ENCODE measurements at regions not wholly inside any gene's neighbourhood (a gene's known extent, or its start where the extent isn't known, plus 50 kb on each side); places are given as distances from the start of the nearest gene placed in this dataset.
A peak's percentile ranks its signal among the peaks of the same experiment; 100 is the strongest.

GRCh38 chr21:28738882-28739281 is 253.8 kb downstream of the LTN1 start:
- TF ChIP-seq TAF1 (IDR thresholded peaks at IDR 0.05; ENCODE audit: low read depth): no peak
- no peak for TF ChIP-seq YY1 (IDR thresholded peaks at IDR 0.05; ENCODE audit: low read depth)
- no peak for TF ChIP-seq TEAD4 (IDR thresholded peaks at IDR 0.05)
- TF ChIP-seq USF1 (IDR thresholded peaks at IDR 0.05): no peak
- no peak for TF ChIP-seq FOXM1 (IDR thresholded peaks at IDR 0.05; ENCODE audit: borderline replicate concordance, low read depth)
- no peak for TF ChIP-seq TCF12 (IDR thresholded peaks at IDR 0.05; ENCODE audit: low read depth)
- no peak for TF ChIP-seq EGR1 (IDR thresholded peaks at IDR 0.05)
- no peak for TF ChIP-seq RAD21 (IDR thresholded peaks at IDR 0.05; ENCODE audit: low read depth)
- TF ChIP-seq MAX (IDR thresholded peaks at IDR 0.05): no peak
- no peak for TF ChIP-seq EP300 (IDR thresholded peaks at IDR 0.05; ENCODE audit: borderline replicate concordance)
- no peak for TF ChIP-seq NFIC (IDR thresholded peaks at IDR 0.05)
- no peak for TF ChIP-seq CREB1 (IDR thresholded peaks at IDR 0.05; ENCODE audit: low read depth)
- no peak for TF ChIP-seq CEBPB (IDR thresholded peaks at IDR 0.05)

- TF ChIP-seq FOXM1 (IDR thresholded peaks at IDR 0.05; ENCODE audit: borderline replicate concordance, low read depth): no peak
- TF ChIP-seq TEAD4 (IDR thresholded peaks at IDR 0.05): no peak
- no peak for TF ChIP-seq EP300 (IDR thresholded peaks at IDR 0.05; ENCODE audit: borderline replicate concordance)
- no peak for TF ChIP-seq CREB1 (IDR thresholded peaks at IDR 0.05; ENCODE audit: low read depth)
- TF ChIP-seq USF1 (IDR thresholded peaks at IDR 0.05): no peak
- TF ChIP-seq CEBPB (IDR thresholded peaks at IDR 0.05): no peak
- no peak for TF ChIP-seq TCF12 (IDR thresholded peaks at IDR 0.05; ENCODE audit: low read depth)
- TF ChIP-seq REST (IDR thresholded peaks at IDR 0.05; ENCODE audit: low read depth): no peak
- TF ChIP-seq TAF1 (IDR thresholded peaks at IDR 0.05; ENCODE audit: low read depth): no peak
- no peak for TF ChIP-seq EGR1 (IDR thresholded peaks at IDR 0.05)
- TF ChIP-seq MAX (IDR thresholded peaks at IDR 0.05): no peak
- no peak for TF ChIP-seq YY1 (IDR thresholded peaks at IDR 0.05; ENCODE audit: low read depth)
- TF ChIP-seq RAD21 (IDR thresholded peaks at IDR 0.05; ENCODE audit: low read depth): no peak
- no peak for TF ChIP-seq ZBTB7A (IDR thresholded peaks at IDR 0.05; ENCODE audit: low read depth)
Observed at GRCh38 chr21:28738420-28738704, 254.3 kb downstream of the LTN1 start.

- TF ChIP-seq FOXM1 (IDR thresholded peaks at IDR 0.05; ENCODE audit: borderline replicate concordance, low read depth): no peak
- TF ChIP-seq NFIC (IDR thresholded peaks at IDR 0.05): peak; percentile 49; the same call in 1 of the 2 replicates
Observed at GRCh38 chr21:28737674-28738419, 254.8 kb downstream of the LTN1 start.

- no peak for TF ChIP-seq EGR1 (IDR thresholded peaks at IDR 0.05)
- TF ChIP-seq EP300 (IDR thresholded peaks at IDR 0.05; ENCODE audit: borderline replicate concordance): no peak
- TF ChIP-seq TAF1 (IDR thresholded peaks at IDR 0.05; ENCODE audit: low read depth): no peak
- TF ChIP-seq CREB1 (IDR thresholded peaks at IDR 0.05; ENCODE audit: low read depth): no peak
- TF ChIP-seq FOXM1 (IDR thresholded peaks at IDR 0.05; ENCODE audit: borderline replicate concordance, low read depth): no peak
- TF ChIP-seq USF1 (IDR thresholded peaks at IDR 0.05): no peak
- no peak for TF ChIP-seq CEBPB (IDR thresholded peaks at IDR 0.05)
- TF ChIP-seq NFIC (IDR thresholded peaks at IDR 0.05): no peak
- TF ChIP-seq ZBTB7A (IDR thresholded peaks at IDR 0.05; ENCODE audit: low read depth): no peak
Observed at GRCh38 chr21:28734522-28735175, 258.0 kb downstream of the LTN1 start.

GRCh38 chr21:28731700-28732321 is 260.9 kb downstream of the LTN1 start:
- TF ChIP-seq EP300 (IDR thresholded peaks at IDR 0.05; ENCODE audit: borderline replicate concordance) (no peak), ZBTB7A (IDR thresholded peaks at IDR 0.05; ENCODE audit: low read depth) (no peak), USF1 (IDR thresholded peaks at IDR 0.05) (no peak), FOXM1 (IDR thresholded peaks at IDR 0.05; ENCODE audit: borderline replicate concordance, low read depth) (no peak), RAD21 (IDR thresholded peaks at IDR 0.05; ENCODE audit: low read depth) (no peak), TEAD4 (IDR thresholded peaks at IDR 0.05) (no peak), CREB1 (IDR thresholded peaks at IDR 0.05; ENCODE audit: low read depth) (no peak), CEBPB (IDR thresholded peaks at IDR 0.05) (no peak), NFIC (IDR thresholded peaks at IDR 0.05) (no peak)

- TF ChIP-seq TCF12 (IDR thresholded peaks at IDR 0.05; ENCODE audit: low read depth) (no peak), EP300 (IDR thresholded peaks at IDR 0.05; ENCODE audit: borderline replicate concordance) (no peak)
Observed at GRCh38 chr21:28729887-28730286, 262.8 kb downstream of the LTN1 start.

All from Ishikawa (cell line).